ENCODE measurements at regions not wholly inside any gene's neighbourhood (a gene's known extent, or its start where the extent isn't known, plus 50 kb on each side); places are given as distances from the start of the nearest gene placed in this dataset.

GRCh38 chr5:117054911-117055310, 480.3 kb upstream of the SEMA6A start:
- Histone ChIP-seq H3K4me3 (ENCODE audit: low read length) (no peak overlapping the region), H3K36me3 (replicated peaks; ENCODE audit: low read depth, low read length) (no peaks in the 10 kb centered on the region), H3K79me2 (ENCODE audit: low read length) (no peaks in the 10 kb centered on the region), H3K9ac (ENCODE audit: low read length) (no peak overlapping the region), H2AFZ (ENCODE audit: low read depth, low read length) (no peak overlapping the region), H3K27me3 (ENCODE audit: low read depth, low read length) (no peaks in the 10 kb centered on the region), H4K20me1 (ENCODE audit: insufficient read depth, low read length) (no peaks in the 10 kb centered on the region), H3K4me2 (ENCODE audit: low read length) (no peak overlapping the region), H3K27ac (ENCODE audit: low read length) (no peak overlapping the region), H3K4me1 (ENCODE audit: low read length) (no peaks in the 10 kb centered on the region), H3K9me3 (ENCODE audit: insufficient read depth, low read length) (no peaks in the 10 kb centered on the region)
- TF ChIP-seq CTCF (IDR thresholded peaks at IDR 0.05; ENCODE audit: low read depth, low read length), result no peak
- no peak for TF ChIP-seq EZH2phosphoT487 (IDR thresholded peaks at IDR 0.05; ENCODE audit: low read depth)

DNA sequence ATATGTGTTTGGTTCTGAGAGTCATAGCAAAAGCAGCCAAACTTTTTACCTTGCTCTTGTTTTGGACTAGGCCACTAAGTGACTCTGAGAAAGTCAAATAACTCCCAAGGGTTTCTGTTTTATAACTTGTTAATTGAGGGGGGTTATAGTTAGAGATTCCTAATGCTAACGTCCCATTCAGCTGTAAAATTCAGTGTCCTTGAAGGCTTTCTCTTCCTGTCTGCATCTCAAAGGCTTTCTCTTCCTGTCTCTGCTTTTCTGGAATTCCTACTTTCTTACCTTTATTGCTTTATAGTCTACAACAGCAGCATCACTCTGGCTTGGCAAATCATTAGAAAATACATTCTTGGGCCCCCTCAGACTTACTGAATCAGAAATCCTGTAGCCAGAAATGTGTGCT, 479.5 kb upstream of the SEMA6A start:
- no peak overlapping the region for H3K4me2 ChIP-seq (ENCODE audit: low read length)
- no peak overlapping the region for H2AFZ ChIP-seq (ENCODE audit: low read depth, low read length)
- H3K36me3 ChIP-seq (replicated peaks; ENCODE audit: low read depth, low read length), result no peaks in the 10 kb centered on the region
- H4K20me1 ChIP-seq (ENCODE audit: insufficient read depth, low read length), result no peaks in the 10 kb centered on the region
- no peak overlapping the region for H3K9ac ChIP-seq (ENCODE audit: low read length)
- H3K4me1 ChIP-seq (ENCODE audit: low read length), result no peaks in the 10 kb centered on the region
- no peaks in the 10 kb centered on the region for H3K27me3 ChIP-seq (ENCODE audit: low read depth, low read length)
- H3K79me2 ChIP-seq (ENCODE audit: low read length), result no peaks in the 10 kb centered on the region
- no peaks in the 10 kb centered on the region for H3K9me3 ChIP-seq (ENCODE audit: insufficient read depth, low read length)
- H3K4me3 ChIP-seq (ENCODE audit: low read length), result no peak overlapping the region
- TF ChIP-seq EZH2phosphoT487 (IDR thresholded peaks at IDR 0.05; ENCODE audit: low read depth) (no peak), CTCF (IDR thresholded peaks at IDR 0.05; ENCODE audit: low read depth, low read length) (no peak)
- H3K27ac ChIP-seq (ENCODE audit: low read length), result no peak overlapping the region

GRCh38 chr5:117041926-117042595, 467.4 kb upstream of the SEMA6A start:
- no peaks in the 10 kb centered on the region for H3K36me3 ChIP-seq (replicated peaks; ENCODE audit: low read depth, low read length)
- no peaks in the 10 kb centered on the region for H3K27me3 ChIP-seq (ENCODE audit: low read depth, low read length)
- TF ChIP-seq CTCF (IDR thresholded peaks at IDR 0.05; ENCODE audit: low read depth, low read length) (no peak), EZH2phosphoT487 (IDR thresholded peaks at IDR 0.05; ENCODE audit: low read depth) (no peak)
- H3K79me2 ChIP-seq (ENCODE audit: low read length), result no peaks in the 10 kb centered on the region
- no peak overlapping the region for H3K4me3 ChIP-seq (ENCODE audit: low read length)
- no peaks in the 10 kb centered on the region for H3K9me3 ChIP-seq (ENCODE audit: insufficient read depth, low read length)
- no peak overlapping the region for H3K9ac ChIP-seq (ENCODE audit: low read length)
- no peak overlapping the region for H3K4me2 ChIP-seq (ENCODE audit: low read length)
- no peak overlapping the region for H3K27ac ChIP-seq (ENCODE audit: low read length)
- H4K20me1 ChIP-seq (ENCODE audit: insufficient read depth, low read length), result no peaks in the 10 kb centered on the region
- H2AFZ ChIP-seq (ENCODE audit: low read depth, low read length), result no peak overlapping the region
- H3K4me1 ChIP-seq (ENCODE audit: low read length), result no peaks in the 10 kb centered on the region

- no peaks in the 10 kb centered on the region for H4K20me1 ChIP-seq (ENCODE audit: insufficient read depth, low read length)
These were observed 464.4 kb upstream of the SEMA6A start for GRCh38 chr5:117039035-117039434.

More at GRCh38 chr5:117039035-117039434, 464.4 kb upstream of the SEMA6A start:
- no peak overlapping the region for H3K27ac ChIP-seq (ENCODE audit: low read length)
- no peak for TF ChIP-seq CTCF (IDR thresholded peaks at IDR 0.05; ENCODE audit: low read depth, low read length)
- no peak for TF ChIP-seq EZH2phosphoT487 (IDR thresholded peaks at IDR 0.05; ENCODE audit: low read depth)
- H3K27me3 ChIP-seq (ENCODE audit: low read depth, low read length), result no peaks in the 10 kb centered on the region
- no peak overlapping the region for H3K9ac ChIP-seq (ENCODE audit: low read length)
- H3K9me3 ChIP-seq (ENCODE audit: insufficient read depth, low read length), result no peaks in the 10 kb centered on the region
- H3K36me3 ChIP-seq (replicated peaks; ENCODE audit: low read depth, low read length), result no peaks in the 10 kb centered on the region
- no peaks in the 10 kb centered on the region for H3K4me1 ChIP-seq (ENCODE audit: low read length)
- no peak overlapping the region for H3K4me3 ChIP-seq (ENCODE audit: low read length)
- no peak overlapping the region for H3K4me2 ChIP-seq (ENCODE audit: low read length)
- H3K79me2 ChIP-seq (ENCODE audit: low read length), result no peaks in the 10 kb centered on the region
- H2AFZ ChIP-seq (ENCODE audit: low read depth, low read length), result no peak overlapping the region

All from OCI-LY3 (cell line).